H1 (cell line): ENCODE measurements at regions not wholly inside any gene's neighbourhood (a gene's known extent, or its start where the extent isn't known, plus 50 kb on each side); places are given as distances from the start of the nearest gene placed in this dataset.

ENCODE experiments used
- CTCF ChIA-PET: fragments of 300-600 bp; sonication (Branson Sonifier 250); formaldehyde crosslinking; loops from one replicate; lab custom pipeline; 2021; ENCODE audit not compliant: partially characterized antibody; lab: Charles Lee
- POLR2A ChIA-PET: fragments of 300-600 bp; sonication (Branson Sonifier 250); formaldehyde crosslinking; loops from one replicate; lab custom pipeline; 2021; ENCODE audit warnings: inconsistent platforms; ENCODE audit not compliant: partially characterized antibody; lab: Charles Lee
- DNase-seq, 2 experiments: peaks; one replicate each; pipeline versions ENCODE4 v3.0.0 to v3.0.0-alpha.2; 2010 to 2022; ENCODE audit warnings: low spot score in 2 of 2, low read depth in 1 of 2, mixed read lengths in 1 of 2
- FAIRE-seq: peaks from 2 replicates; lab custom pipeline; 2011; peaks lifted over from hg19 to GRCh38; lab: Jason Lieb, UNC
- H2AFZ ChIP-seq: 2 replicates; pipeline ENCODE4 v1.8.1; 2012; ENCODE audit warnings: low read length, inconsistent platforms
- H2AK5ac ChIP-seq: 2 replicates; pipeline ENCODE4 v1.6.1; 2013; ENCODE audit warnings: low read depth, low read length
- H2BK120ac ChIP-seq: replicated peaks from 2 replicates; pipeline ENCODE3; 2013; ENCODE audit warnings: low read depth, low read length, inconsistent platforms
- H2BK12ac ChIP-seq: 2 replicates; pipeline ENCODE4 v1.6.1; 2013; ENCODE audit warnings: low read depth, low read length
- H2BK15ac ChIP-seq: 2 replicates; pipeline ENCODE4 v1.6.1; 2013; ENCODE audit warnings: low read length
- H2BK20ac ChIP-seq: 2 replicates; pipeline ENCODE4 v1.6.1; 2013; ENCODE audit warnings: low read length
- H2BK5ac ChIP-seq: 2 replicates; pipeline ENCODE4 v1.6.1; 2013; ENCODE audit warnings: low read depth, low read length
- H3K14ac ChIP-seq: 2 replicates; pipeline ENCODE4 v1.6.1; 2013; ENCODE audit warnings: inconsistent platforms; ENCODE audit not compliant: insufficient read length
- H3K18ac ChIP-seq: 2 replicates; pipeline ENCODE4 v1.6.1; 2013; ENCODE audit warnings: low read length; ENCODE audit errors: extremely low read depth
- H3K23ac ChIP-seq: 2 replicates; pipeline ENCODE4 v1.6.1; 2013; ENCODE audit warnings: inconsistent platforms; ENCODE audit not compliant: insufficient read length
- H3K23me2 ChIP-seq: 2 replicates; pipeline ENCODE4 v1.6.1; 2013; ENCODE audit warnings: low read depth, low read length
- H3K27ac ChIP-seq: 2 replicates; pipeline ENCODE4 v1.6.1; 2011; ENCODE audit warnings: low read depth, low read length, inconsistent platforms
- H3K27me3 ChIP-seq, 4 experiments: replicated peaks in 1 of 4; 1 replicate in 1 of 4; 2 replicates in 3 of 4; pipeline versions ENCODE4 v1.6.1 to v1.8.1; 2011 to 2013; ENCODE audit warnings: low read length in 3 of 4, mild to moderate bottlenecking in 3 of 4, inconsistent platforms in 2 of 4, mixed read lengths in 2 of 4, moderate library complexity in 1 of 4; ENCODE audit not compliant: control insufficient read depth in 3 of 4, insufficient read depth in 3 of 4; ENCODE audit errors: extremely low read depth in 1 of 4
- H3K36me3 ChIP-seq, 4 experiments: 2 replicates each; pipeline versions ENCODE4 v1.6.1 to v1.8.1; 2011 to 2013; ENCODE audit warnings: mild to moderate bottlenecking in 4 of 4, low read length in 3 of 4, moderate library complexity in 2 of 4, control low read depth in 1 of 4, inconsistent platforms in 1 of 4; ENCODE audit not compliant: insufficient read depth in 4 of 4, control insufficient read depth in 2 of 4
- H3K4ac ChIP-seq: replicated peaks from 2 replicates; pipeline ENCODE3; 2013; ENCODE audit warnings: low read length, low read depth, mixed read lengths, inconsistent platforms; ENCODE audit not compliant: insufficient read length
- H3K4me1 ChIP-seq, 4 experiments: replicated peaks in 1 of 4; 1 replicate in 1 of 4; 2 replicates in 3 of 4; pipeline versions ENCODE4 v1.6.1 to v1.8.1; 2011 to 2013; ENCODE audit warnings: low read length in 3 of 4, inconsistent platforms in 2 of 4, mixed read lengths in 1 of 4; ENCODE audit not compliant: insufficient read depth in 4 of 4, control insufficient read depth in 3 of 4
- H3K4me2 ChIP-seq, 2 experiments: 2 replicates each; pipeline versions ENCODE4 v1.6.1 to v1.8.1; 2011 to 2013; ENCODE audit warnings: low read depth in 2 of 2, low read length in 2 of 2, control low read depth in 1 of 2, inconsistent platforms in 1 of 2, mild to moderate bottlenecking in 1 of 2; ENCODE audit not compliant: insufficient read depth in 1 of 2
- H3K4me3 ChIP-seq, 4 experiments: fragments of 200-600, 300-600 bp in 1 of 4; sonication (generic), shearing (Covaris generic), sonication (Bioruptor Twin) in 1 of 4; 2 replicates each; pipeline versions ENCODE4 v1.5.1 to v1.8.1; 2011 to 2016; ENCODE audit warnings: low read length in 4 of 4, low read depth in 3 of 4, control low read depth in 2 of 4, inconsistent platforms in 2 of 4, mild to moderate bottlenecking in 2 of 4, mixed read lengths in 1 of 4, moderate library complexity in 1 of 4; ENCODE audit not compliant: insufficient read depth in 2 of 4; ENCODE audit errors: extremely low read depth in 1 of 4
- H3K56ac ChIP-seq: replicated peaks from 2 replicates; pipeline ENCODE3; 2013; ENCODE audit warnings: low read depth, mild to moderate bottlenecking, mixed read lengths, low read length, inconsistent platforms; ENCODE audit not compliant: insufficient read length
- H3K79me1 ChIP-seq: 2 replicates; pipeline ENCODE4 v1.6.1; 2013; ENCODE audit warnings: low read depth, low read length, control low read depth
- H3K79me2 ChIP-seq, 2 experiments: 2 replicates each; pipeline versions ENCODE4 v1.6.1 to v1.8.1; 2012 to 2013; ENCODE audit warnings: low read length in 2 of 2, mild to moderate bottlenecking in 2 of 2, inconsistent platforms in 1 of 2; ENCODE audit not compliant: insufficient read depth in 2 of 2, control insufficient read depth in 1 of 2
- H3K9ac ChIP-seq, 4 experiments: replicated peaks in 1 of 4; 1 replicate in 1 of 4; 2 replicates in 3 of 4; pipeline versions ENCODE4 v1.6.1 to v1.8.1; 2011 to 2013; ENCODE audit warnings: low read depth in 3 of 4, low read length in 3 of 4, control low read depth in 2 of 4, mild to moderate bottlenecking in 2 of 4, moderate library complexity in 2 of 4, inconsistent platforms in 1 of 4; ENCODE audit errors: extremely low read depth in 1 of 4
- H3K9me3 ChIP-seq, 2 experiments: 2 replicates each; pipeline versions ENCODE4 v1.6.1 to v1.8.1; 2012 to 2013; ENCODE audit warnings: mild to moderate bottlenecking in 2 of 2, moderate library complexity in 2 of 2, control low read depth in 1 of 2, inconsistent platforms in 1 of 2, low read depth in 1 of 2, low read length in 1 of 2, mixed read lengths in 1 of 2; ENCODE audit not compliant: insufficient read depth in 2 of 2
- H4K20me1 ChIP-seq, 2 experiments: replicated peaks in 1 of 2; 2 replicates each; pipeline versions ENCODE3 to v1.8.1; 2011 to 2013; ENCODE audit warnings: inconsistent platforms in 2 of 2, low read length in 2 of 2, mild to moderate bottlenecking in 1 of 2; ENCODE audit not compliant: insufficient read depth in 2 of 2, control insufficient read depth in 1 of 2
- H4K5ac ChIP-seq: 2 replicates; pipeline ENCODE4 v1.6.1; 2013; ENCODE audit warnings: low read length, low read depth, mixed read lengths, inconsistent platforms; ENCODE audit not compliant: insufficient read length
- H4K8ac ChIP-seq: 2 replicates; pipeline ENCODE4 v1.8.0; 2013; ENCODE audit warnings: mild to moderate bottlenecking, moderate library complexity, low read length, inconsistent platforms; ENCODE audit not compliant: insufficient read depth; ENCODE audit errors: extremely low read depth
- H4K91ac ChIP-seq: replicated peaks from 2 replicates; pipeline ENCODE3; 2013; ENCODE audit warnings: low read length, mixed read lengths, inconsistent platforms; ENCODE audit not compliant: insufficient read length
- ATF2 ChIP-seq: IDR thresholded peaks from 2 replicates; pipeline ENCODE4 v1.6.1; 2012; ENCODE audit warnings: low read length, inconsistent platforms
- ATF3 ChIP-seq: IDR thresholded peaks from 2 replicates; pipeline ENCODE4 v1.6.1; 2011; ENCODE audit warnings: low read depth, mild to moderate bottlenecking, low read length; ENCODE audit not compliant: insufficient read depth
- CBX5 ChIP-seq: fragments of 300-800, 300-1000 bp; sonication (generic); IDR thresholded peaks from 2 replicates; pipeline ENCODE4 v1.7.1; 2016; ENCODE audit warnings: antibody characterized with exemption, low read length, low read depth
- KDM1A ChIP-seq: fragments of 200-600, 300-600 bp; sonication (generic); IDR thresholded peaks from 2 replicates; pipeline ENCODE4 v1.7.1; 2016; ENCODE audit warnings: mild to moderate bottlenecking, low read length, borderline replicate concordance
- KDM4A ChIP-seq: IDR thresholded peaks from one replicate; pipeline ENCODE4 v1.7.1; 2012; ENCODE audit warnings: low read depth, mild to moderate bottlenecking, moderate library complexity, low read length, inconsistent platforms; ENCODE audit not compliant: severe bottlenecking
- RAD21 ChIP-seq, 2 experiments: IDR thresholded peaks in 1 of 2; conservative IDR thresholded peaks in 1 of 2; 2 replicates each; pipeline ENCODE4 v1.6.1; 2011; ENCODE audit warnings: low read depth in 2 of 2, low read length in 2 of 2, improper control_type of control experiment in 1 of 2, inconsistent platforms in 1 of 2, mild to moderate bottlenecking in 1 of 2, moderate library complexity in 1 of 2
- TAF1 ChIP-seq: IDR thresholded peaks from 2 replicates; pipeline ENCODE4 v1.6.1; 2011; ENCODE audit warnings: mild to moderate bottlenecking, low read depth, low read length
- USF2 ChIP-seq: IDR thresholded peaks from 2 replicates; pipeline ENCODE4 v1.6.1; 2011; ENCODE audit warnings: low read length, improper control_type of control experiment
- WGBS, 2 experiments: shearing (Covaris generic) in 1 of 2; methylation state at CpG; one replicate each; pipeline versions ENCODE4 v1.1.6 to v1.1.7; 2013 to 2015; ENCODE audit warnings: low lambda C conversion rate in 2 of 2, mixed read lengths in 2 of 2, inconsistent platforms in 1 of 2, low coverage in 1 of 2, missing lambda C conversion rate in 1 of 2; ENCODE audit not compliant: insufficient replicate concordance in 2 of 2, insufficient coverage in 1 of 2, insufficient read length in 1 of 2; ENCODE audit errors: extremely low coverage in 1 of 2, missing lambda C conversion rate in 1 of 2; 5-methylcytosine and 5-hydroxymethylcytosine counted together

- Histone ChIP-seq H4K91ac (no peak overlapping the region), H2BK120ac (no peak overlapping the region), H2BK5ac (no peak overlapping the region), H3K79me1 (no peaks in the 10 kb centered on the region), H3K27ac (no peak overlapping the region), H3K4me2 (no peak overlapping the region), H3K4me3 (no peak overlapping the region), H3K4me1 (no peaks in the 10 kb centered on the region), H3K56ac (no peak overlapping the region), H3K36me3 (no peaks in the 10 kb centered on the region), H3K79me2 (no peaks in the 10 kb centered on the region), H3K23ac (no peak overlapping the region), H2BK15ac (no peak overlapping the region), H2AK5ac (no peak overlapping the region), H3K9me3 (no peaks in the 10 kb centered on the region), H3K18ac (no peak overlapping the region), H4K8ac (no peak overlapping the region), H3K9ac (no peak overlapping the region), H2BK20ac (no peak overlapping the region), H3K4ac (no peak overlapping the region), H3K14ac (no peak overlapping the region), H4K20me1 (no peaks in the 10 kb centered on the region), H4K5ac (no peak overlapping the region), H3K27me3 (no peaks in the 10 kb centered on the region), H2BK12ac (no peak overlapping the region), H3K23me2 (no peaks in the 10 kb centered on the region), H2AFZ (no peak overlapping the region)
- no peak for FAIRE-seq
- 96% methylated on average over 6 of the region's 11 CpGs; no CpG with 5 or more reads in 1 of the 2 experiments for WGBS, 2 experiments
- no peak for DNase-seq
- POLR2A ChIA-PET = no interaction called here
- CTCF ChIA-PET = no interaction called here
- TF ChIP-seq ATF3 (no peak), USF2 (no peak), ATF2 (no peak), TAF1 (no peak), KDM4A (no peak), RAD21 (IDR thresholded peaks at IDR 0.05 in 1 of 2, conservative IDR thresholded peaks at IDR 0.05 in 1 of 2; ENCODE audit: low read depth in 2 of 2, low read length in 2 of 2) (no peak), KDM1A (no peak), CBX5 (no peak)
Measured at GRCh38 chr18:78688916-78689315, 290.7 kb upstream of the SALL3 start.
